Esophagus muscularis mucosa (tissue), 3 donors: ENCODE measurements at regions not wholly inside any gene's neighbourhood (a gene's known extent, or its start where the extent isn't known, plus 50 kb on each side); places are given as distances from the start of the nearest gene placed in this dataset.

ENCODE experiments used
- EP300 ChIP-seq: sonication (generic); formaldehyde crosslinking; IDR thresholded peaks from one replicate; pipeline ENCODE4 v1.6.1; 2017; ENCODE audit warnings: antibody characterized with exemption
- POLR2AphosphoS5 ChIP-seq, 2 donors: sonication (generic); formaldehyde crosslinking; IDR thresholded peaks; one replicate each; pipeline ENCODE4 v1.6.1; 2017; ENCODE audit warnings: antibody characterized with exemption in 2 of 2

- peak; percentile 49 to 64 for TF ChIP-seq POLR2AphosphoS5 (IDR thresholded peaks at IDR 0.05)
- TF ChIP-seq EP300 = peak; percentile 61
These were observed 316.0 kb downstream of the FOXO1 start for GRCh38 chr13:40350283-40350992.
